ENCODE measurements at regions not wholly inside any gene's neighbourhood (a gene's known extent, or its start where the extent isn't known, plus 50 kb on each side); places are given as distances from the start of the nearest gene placed in this dataset.

- Histone ChIP-seq H3K4me1 (ENCODE audit: control insufficient read depth, insufficient read depth, low read length) (no peaks in the 10 kb centered on the region), H3K36me3 (ENCODE audit: control insufficient read depth, insufficient read depth, low read length) (no peaks in the 10 kb centered on the region), H3K27me3 (ENCODE audit: control insufficient read depth, insufficient read depth, low read length) (no peaks in the 10 kb centered on the region), H3K27ac (ENCODE audit: low read length) (no peak overlapping the region), H3K4me3 (ENCODE audit: low read length) (no peak overlapping the region), H3K9me3 (replicated peaks; ENCODE audit: control insufficient read depth, low read depth, low read length) (no peaks in the 10 kb centered on the region)
- DNase-seq = no peak
- no CpG with 5 or more reads among the region's 2 CpGs for WGBS (ENCODE audit: insufficient coverage)
Measured at GRCh38 chr4:178899084-178899483, 1456.8 kb upstream of the AGA start.

GRCh38 chr4:178917756-178918155 lies 1475.5 kb upstream of the AGA start:
- DNase-seq = no peak
- Histone ChIP-seq H3K4me1 (ENCODE audit: control insufficient read depth, insufficient read depth, low read length) (no peaks in the 10 kb centered on the region), H3K27me3 (ENCODE audit: control insufficient read depth, insufficient read depth, low read length) (no peaks in the 10 kb centered on the region), H3K36me3 (ENCODE audit: control insufficient read depth, insufficient read depth, low read length) (no peaks in the 10 kb centered on the region), H3K27ac (ENCODE audit: low read length) (no peak overlapping the region), H3K4me3 (ENCODE audit: low read length) (no peak overlapping the region), H3K9me3 (replicated peaks; ENCODE audit: control insufficient read depth, low read depth, low read length) (peaks cover 5% of the 10 kb centered on the region)
- WGBS (ENCODE audit: insufficient coverage) = no CpG with 5 or more reads among the region's 1 CpG

GRCh38 chr4:178937130-178937529 lies 1494.9 kb upstream of the AGA start:
- 70% methylated on average over 1 of the region's 1 CpG for WGBS (ENCODE audit: insufficient coverage)
- Histone ChIP-seq H3K4me3 (ENCODE audit: low read length) (no peak overlapping the region), H3K27ac (ENCODE audit: low read length) (no peak overlapping the region), H3K4me1 (ENCODE audit: control insufficient read depth, insufficient read depth, low read length) (no peaks in the 10 kb centered on the region), H3K9me3 (replicated peaks; ENCODE audit: control insufficient read depth, low read depth, low read length) (no peaks in the 10 kb centered on the region), H3K36me3 (ENCODE audit: control insufficient read depth, insufficient read depth, low read length) (no peaks in the 10 kb centered on the region), H3K27me3 (ENCODE audit: control insufficient read depth, insufficient read depth, low read length) (no peaks in the 10 kb centered on the region)
- no peak for DNase-seq

GRCh38 chr4:178941975-178942374 lies 1499.7 kb upstream of the AGA start:
- H3K4me3 ChIP-seq (ENCODE audit: low read length) = no peak overlapping the region
- no peaks in the 10 kb centered on the region for H3K36me3 ChIP-seq (ENCODE audit: control insufficient read depth, insufficient read depth, low read length)
- no peak overlapping the region for H3K27ac ChIP-seq (ENCODE audit: low read length)
- H3K4me1 ChIP-seq (ENCODE audit: control insufficient read depth, insufficient read depth, low read length) = no peaks in the 10 kb centered on the region
- no peak for DNase-seq
- H3K9me3 ChIP-seq (replicated peaks; ENCODE audit: control insufficient read depth, low read depth, low read length) = no peaks in the 10 kb centered on the region
- H3K27me3 ChIP-seq (ENCODE audit: control insufficient read depth, insufficient read depth, low read length) = no peaks in the 10 kb centered on the region
- WGBS (ENCODE audit: insufficient coverage) = 64% methylated on average over 6 of the region's 7 CpGs

- Histone ChIP-seq H3K27ac (ENCODE audit: low read length) (no peak overlapping the region), H3K4me1 (ENCODE audit: control insufficient read depth, insufficient read depth, low read length) (no peaks in the 10 kb centered on the region)
- WGBS (ENCODE audit: insufficient coverage) = 94% methylated on average over 18 of the region's 22 CpGs
Measured at GRCh38 chr4:178953447-178954120, 1511.3 kb upstream of the AGA start.

GRCh38 chr4:178955614-178956013 lies 1513.4 kb upstream of the AGA start:
- Histone ChIP-seq H3K27me3 (ENCODE audit: control insufficient read depth, insufficient read depth, low read length) (no peaks in the 10 kb centered on the region), H3K9me3 (replicated peaks; ENCODE audit: control insufficient read depth, low read depth, low read length) (peaks cover 3% of the 10 kb centered on the region), H3K27ac (ENCODE audit: low read length) (no peak overlapping the region), H3K4me3 (ENCODE audit: low read length) (no peak overlapping the region), H3K36me3 (ENCODE audit: control insufficient read depth, insufficient read depth, low read length) (no peaks in the 10 kb centered on the region), H3K4me1 (ENCODE audit: control insufficient read depth, insufficient read depth, low read length) (no peaks in the 10 kb centered on the region)
- no peak for DNase-seq

More at GRCh38 chr4:178953447-178954120, 1511.3 kb upstream of the AGA start:
- DNase-seq = no peak
- Histone ChIP-seq H3K4me3 (ENCODE audit: low read length) (no peak overlapping the region), H3K27me3 (ENCODE audit: control insufficient read depth, insufficient read depth, low read length) (no peaks in the 10 kb centered on the region), H3K9me3 (replicated peaks; ENCODE audit: control insufficient read depth, low read depth, low read length) (peaks cover 3% of the 10 kb centered on the region), H3K36me3 (ENCODE audit: control insufficient read depth, insufficient read depth, low read length) (no peaks in the 10 kb centered on the region)

- Histone ChIP-seq H3K4me3 (ENCODE audit: low read length) (no peak overlapping the region), H3K9me3 (replicated peaks; ENCODE audit: control insufficient read depth, low read depth, low read length) (no peaks in the 10 kb centered on the region), H3K4me1 (ENCODE audit: control insufficient read depth, insufficient read depth, low read length) (no peaks in the 10 kb centered on the region), H3K36me3 (ENCODE audit: control insufficient read depth, insufficient read depth, low read length) (no peaks in the 10 kb centered on the region), H3K27me3 (ENCODE audit: control insufficient read depth, insufficient read depth, low read length) (no peaks in the 10 kb centered on the region), H3K27ac (ENCODE audit: low read length) (no peak overlapping the region)
- DNase-seq = no peak
- no CpG with 5 or more reads among the region's 4 CpGs for WGBS (ENCODE audit: insufficient coverage)
Measured at GRCh38 chr4:178958725-178959440, 1516.6 kb upstream of the AGA start.

GRCh38 chr4:178963446-178964045 lies 1521.3 kb upstream of the AGA start:
- 40% methylated on average over 1 of the region's 4 CpGs for WGBS (ENCODE audit: insufficient coverage)
- peak; percentile 21 for DNase-seq
- H3K4me3 ChIP-seq (ENCODE audit: low read length) = no peak overlapping the region
- no peaks in the 10 kb centered on the region for H3K27me3 ChIP-seq (ENCODE audit: control insufficient read depth, insufficient read depth, low read length)
- H3K9me3 ChIP-seq (replicated peaks; ENCODE audit: control insufficient read depth, low read depth, low read length) = no peaks in the 10 kb centered on the region
- no peak overlapping the region for H3K27ac ChIP-seq (ENCODE audit: low read length)
- H3K36me3 ChIP-seq (ENCODE audit: control insufficient read depth, insufficient read depth, low read length) = no peaks in the 10 kb centered on the region
- no peaks in the 10 kb centered on the region for H3K4me1 ChIP-seq (ENCODE audit: control insufficient read depth, insufficient read depth, low read length)

- no peaks in the 10 kb centered on the region for H3K27me3 ChIP-seq (ENCODE audit: control insufficient read depth, insufficient read depth, low read length)
- H3K4me3 ChIP-seq (ENCODE audit: low read length) = no peak overlapping the region
- no peaks in the 10 kb centered on the region for H3K9me3 ChIP-seq (replicated peaks; ENCODE audit: control insufficient read depth, low read depth, low read length)
- WGBS (ENCODE audit: insufficient coverage) = 67% methylated on average over 1 of the region's 2 CpGs
- DNase-seq = no peak
- H3K27ac ChIP-seq (ENCODE audit: low read length) = no peak overlapping the region
- H3K4me1 ChIP-seq (ENCODE audit: control insufficient read depth, insufficient read depth, low read length) = no peaks in the 10 kb centered on the region
- H3K36me3 ChIP-seq (ENCODE audit: control insufficient read depth, insufficient read depth, low read length) = no peaks in the 10 kb centered on the region
Measured at GRCh38 chr4:178966644-178967043, 1524.4 kb upstream of the AGA start.

- H3K27me3 ChIP-seq (ENCODE audit: control insufficient read depth, insufficient read depth, low read length) = no peaks in the 10 kb centered on the region
- no peaks in the 10 kb centered on the region for H3K4me1 ChIP-seq (ENCODE audit: control insufficient read depth, insufficient read depth, low read length)
- H3K9me3 ChIP-seq (replicated peaks; ENCODE audit: control insufficient read depth, low read depth, low read length) = no peaks in the 10 kb centered on the region
- H3K36me3 ChIP-seq (ENCODE audit: control insufficient read depth, insufficient read depth, low read length) = no peaks in the 10 kb centered on the region
- 83% methylated on average over 1 of the region's 3 CpGs for WGBS (ENCODE audit: insufficient coverage)
- H3K4me3 ChIP-seq (ENCODE audit: low read length) = no peak overlapping the region
- no peak overlapping the region for H3K27ac ChIP-seq (ENCODE audit: low read length)
- peak; percentile 4 for DNase-seq
Measured at GRCh38 chr4:178970433-178971140, 1528.3 kb upstream of the AGA start.

All from muscle of leg (tissue), 3 donors.